ENCODE measurements at regions not wholly inside any gene's neighbourhood (a gene's known extent, or its start where the extent isn't known, plus 50 kb on each side); places are given as distances from the start of the nearest gene placed in this dataset.
"Not testable (repeated sequence)": the region's sequence is repeated elsewhere in the genome, so short reads cannot be mapped to it uniquely, and the experiment has no call there.

- H3K4me1 ChIP-seq: no peaks in the 10 kb centered on the region
- no peak for DNase-seq
- no peak for TF ChIP-seq CTCF (IDR thresholded peaks at IDR 0.05)
- intact Hi-C loops (cut with DNase I): no loop called here
- no peak overlapping the region for H3K27ac ChIP-seq
- no peaks in the 10 kb centered on the region for H3K9me3 ChIP-seq
- H3K4me3 ChIP-seq: no peak overlapping the region
- H3K36me3 ChIP-seq: no peaks in the 10 kb centered on the region
- no peak overlapping the region for H3K9ac ChIP-seq (ENCODE audit: low read depth in 2 of 2, low read length in 2 of 2)
- no peaks in the 10 kb centered on the region for H3K27me3 ChIP-seq
These were observed 145.0 kb downstream of the ZNF675 start for GRCh38 chr19:23541991-23542390.

- intact Hi-C loops (cut with DNase I); H3K27ac ChIP-seq; DNase-seq; H3K27me3 ChIP-seq; H3K36me3 ChIP-seq; H3K9me3 ChIP-seq; H3K4me1 ChIP-seq; H3K4me3 ChIP-seq; H3K9ac ChIP-seq (ENCODE audit: low read depth in 2 of 2, low read length in 2 of 2): not testable (repeated sequence)
These were observed 144.9 kb upstream of the ZNF91 start for GRCh38 chr19:23540180-23540579.

GRCh38 chr19:23539499-23539898, 144.2 kb upstream of the ZNF91 start:
- no peak overlapping the region for H3K9ac ChIP-seq (ENCODE audit: low read depth in 2 of 2, low read length in 2 of 2)
- H3K9me3 ChIP-seq: no peaks in the 10 kb centered on the region
- DNase-seq: no peak
- no peak for TF ChIP-seq CTCF (IDR thresholded peaks at IDR 0.05)
- no peak overlapping the region for H3K4me3 ChIP-seq
- H3K27me3 ChIP-seq: no peaks in the 10 kb centered on the region
- intact Hi-C loops (cut with DNase I): no loop called here
- no peak overlapping the region for H3K27ac ChIP-seq
- H3K36me3 ChIP-seq: no peaks in the 10 kb centered on the region
- no peaks in the 10 kb centered on the region for H3K4me1 ChIP-seq

- H3K9me3 ChIP-seq; H3K27me3 ChIP-seq; H3K4me3 ChIP-seq; H3K4me1 ChIP-seq; H3K36me3 ChIP-seq; DNase-seq; H3K27ac ChIP-seq; intact Hi-C loops (cut with DNase I); H3K9ac ChIP-seq (ENCODE audit: low read depth in 2 of 2, low read length in 2 of 2): not testable (repeated sequence)
These were observed 141.9 kb upstream of the ZNF91 start for GRCh38 chr19:23537136-23537535.

- H3K9ac ChIP-seq (ENCODE audit: low read depth in 2 of 2, low read length in 2 of 2); H3K9me3 ChIP-seq; H3K4me1 ChIP-seq; DNase-seq; H3K36me3 ChIP-seq; H3K27ac ChIP-seq; intact Hi-C loops (cut with DNase I); H3K27me3 ChIP-seq; H3K4me3 ChIP-seq: not testable (repeated sequence)
These were observed 141.1 kb upstream of the ZNF91 start for GRCh38 chr19:23536341-23536740.

- DNase-seq; H3K36me3 ChIP-seq; intact Hi-C loops (cut with DNase I): not testable (repeated sequence)
These were observed 140.6 kb upstream of the ZNF91 start for GRCh38 chr19:23535901-23536300.

GRCh38 chr19:23533441-23533840, 138.2 kb upstream of the ZNF91 start:
- H3K27ac ChIP-seq; H3K4me1 ChIP-seq; H3K4me3 ChIP-seq; intact Hi-C loops (cut with DNase I); H3K9me3 ChIP-seq; DNase-seq; H3K27me3 ChIP-seq; H3K36me3 ChIP-seq; H3K9ac ChIP-seq (ENCODE audit: low read depth in 2 of 2, low read length in 2 of 2): not testable (repeated sequence)

More at GRCh38 chr19:23535901-23536300, 140.6 kb upstream of the ZNF91 start:
- not testable (repeated sequence) for H3K4me3 ChIP-seq; H3K4me1 ChIP-seq; H3K9ac ChIP-seq (ENCODE audit: low read depth in 2 of 2, low read length in 2 of 2); H3K9me3 ChIP-seq; H3K27me3 ChIP-seq; H3K27ac ChIP-seq

GRCh38 chr19:23531976-23532375, 136.7 kb upstream of the ZNF91 start:
- Histone ChIP-seq H3K4me3 (no peak overlapping the region), H3K27me3 (no peaks in the 10 kb centered on the region), H3K36me3 (no peaks in the 10 kb centered on the region), H3K4me1 (no peaks in the 10 kb centered on the region), H3K9me3 (no peaks in the 10 kb centered on the region), H3K9ac (ENCODE audit: low read depth in 2 of 2, low read length in 2 of 2) (no peak overlapping the region), H3K27ac (no peak overlapping the region)
- intact Hi-C loops (cut with DNase I): no loop called here
- no peak for DNase-seq
- no peak for TF ChIP-seq CTCF (IDR thresholded peaks at IDR 0.05)
